ENCODE measurements at regions not wholly inside any gene's neighbourhood (a gene's known extent, or its start where the extent isn't known, plus 50 kb on each side); places are given as distances from the start of the nearest gene placed in this dataset.
"Not testable (repeated sequence)": the region's sequence is repeated elsewhere in the genome, so short reads cannot be mapped to it uniquely, and the experiment has no call there.

DNA sequence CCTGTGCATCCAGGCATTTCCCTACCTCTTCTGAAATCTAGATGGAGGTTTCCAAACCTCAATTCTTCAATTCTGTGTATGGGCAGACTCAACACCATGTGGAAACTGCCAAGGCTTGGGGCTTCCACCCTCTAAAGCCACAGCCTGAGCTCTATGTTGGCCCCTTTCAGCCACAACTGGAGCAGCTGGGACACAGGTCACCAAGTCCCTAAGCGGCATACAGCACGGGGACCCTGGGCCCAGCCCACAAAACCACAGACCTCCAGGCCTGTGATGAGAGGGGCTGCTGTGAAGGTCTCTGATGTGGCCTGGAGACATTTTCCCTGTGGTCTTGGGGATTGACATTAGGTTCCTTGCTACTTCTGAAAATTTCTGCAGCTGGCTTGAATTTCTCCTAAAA lies 255.4 kb downstream of the TDRD15 start (continued):
- TF ChIP-seq ZNF138 (CRISPR knock-in tag; conservative IDR thresholded peaks at IDR 0.05) (no peak), ELF4 (CRISPR knock-in tag; IDR thresholded peaks at IDR 0.05; ENCODE audit: low read depth) (no peak)

DNA sequence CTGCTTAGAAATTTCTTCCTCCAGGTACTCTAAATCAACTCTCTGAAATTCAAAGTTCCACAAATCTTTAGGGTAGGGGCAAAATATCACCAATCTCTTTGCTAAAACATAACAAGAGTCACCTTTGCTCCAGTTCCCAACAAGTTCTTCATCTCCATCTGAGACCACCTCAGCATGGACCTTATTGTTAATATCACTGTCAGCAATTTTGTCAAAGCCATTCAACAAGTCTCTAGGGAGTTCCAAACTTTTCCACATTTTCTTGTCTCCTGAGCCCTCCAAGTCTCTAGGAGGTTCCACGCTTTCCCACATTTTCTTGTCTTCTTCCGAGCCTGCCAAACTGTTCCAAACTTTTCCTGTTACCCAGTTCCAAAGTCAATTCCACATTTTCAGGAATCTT lies 255.9 kb downstream of the TDRD15 start:
- H3K4me3 Mint-ChIP-seq; H3K27me3 Mint-ChIP-seq (ENCODE audit: low read depth); ATAC-seq; CTCF ChIA-PET; DNase-seq (ENCODE audit: low spot score); H3K4me1 Mint-ChIP-seq; H3K36me3 Mint-ChIP-seq; H3K27ac Mint-ChIP-seq; POLR2A ChIA-PET: not testable (repeated sequence)
- peaks cover 16% of the 10 kb centered on the region for H3K9me3 Mint-ChIP-seq

DNA sequence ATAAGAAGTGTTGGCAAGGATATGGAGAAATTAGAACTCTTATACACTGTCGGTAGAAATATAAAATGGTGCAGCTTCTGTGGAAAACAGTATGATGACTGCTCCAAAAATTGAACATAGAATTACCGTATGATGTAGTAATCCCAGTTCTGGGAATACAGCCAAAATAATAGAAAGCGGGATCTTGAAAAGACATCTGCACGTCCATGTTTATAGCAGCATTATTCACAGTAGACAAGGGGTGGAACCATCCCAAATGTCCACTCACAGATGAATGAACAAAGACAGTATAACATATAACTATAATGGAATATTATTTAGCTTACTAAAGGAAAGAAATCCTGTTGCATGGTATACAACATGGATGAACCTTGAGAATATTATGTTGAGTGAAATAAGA lies 257.7 kb downstream of the TDRD15 start:
- ChIA-PET CTCF (no interaction called here), POLR2A (no interaction called here)
- ATAC-seq (no peak), DNase-seq (ENCODE audit: low spot score) (no peak)
- H3K27ac Mint-ChIP-seq, result no peak overlapping the region
- H3K4me1 Mint-ChIP-seq, result no peaks in the 10 kb centered on the region
- H3K4me3 Mint-ChIP-seq, result no peak overlapping the region
- H3K9me3 Mint-ChIP-seq, result peaks cover 23% of the 10 kb centered on the region
- TF ChIP-seq, protein P1, sequence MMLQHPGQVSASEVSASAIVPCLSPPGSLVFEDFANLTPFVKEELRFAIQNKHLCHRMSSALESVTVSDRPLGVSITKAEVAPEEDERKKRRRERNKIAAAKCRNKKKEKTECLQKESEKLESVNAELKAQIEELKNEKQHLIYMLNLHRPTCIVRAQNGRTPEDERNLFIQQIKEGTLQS (CRISPR knock-in tag; conservative IDR thresholded peaks at IDR 0.05), result no peak
- no peak for TF ChIP-seq ZNF121 (CRISPR knock-in tag; IDR thresholded peaks at IDR 0.05)
- no peak for TF ChIP-seq TP53 (CRISPR knock-in tag; IDR thresholded peaks at IDR 0.05)
- TF ChIP-seq, protein P2, sequence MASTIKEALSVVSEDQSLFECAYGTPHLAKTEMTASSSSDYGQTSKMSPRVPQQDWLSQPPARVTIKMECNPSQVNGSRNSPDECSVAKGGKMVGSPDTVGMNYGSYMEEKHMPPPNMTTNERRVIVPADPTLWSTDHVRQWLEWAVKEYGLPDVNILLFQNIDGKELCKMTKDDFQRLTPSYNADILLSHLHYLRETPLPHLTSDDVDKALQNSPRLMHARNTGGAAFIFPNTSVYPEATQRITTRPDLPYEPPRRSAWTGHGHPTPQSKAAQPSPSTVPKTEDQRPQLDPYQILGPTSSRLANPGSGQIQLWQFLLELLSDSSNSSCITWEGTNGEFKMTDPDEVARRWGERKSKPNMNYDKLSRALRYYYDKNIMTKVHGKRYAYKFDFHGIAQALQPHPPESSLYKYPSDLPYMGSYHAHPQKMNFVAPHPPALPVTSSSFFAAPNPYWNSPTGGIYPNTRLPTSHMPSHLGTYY (CRISPR knock-in tag; IDR thresholded peaks at IDR 0.05), result no peak
- TF ChIP-seq ETV6 (CRISPR knock-in tag; IDR thresholded peaks at IDR 0.05), result no peak
- TF ChIP-seq, protein P3, sequence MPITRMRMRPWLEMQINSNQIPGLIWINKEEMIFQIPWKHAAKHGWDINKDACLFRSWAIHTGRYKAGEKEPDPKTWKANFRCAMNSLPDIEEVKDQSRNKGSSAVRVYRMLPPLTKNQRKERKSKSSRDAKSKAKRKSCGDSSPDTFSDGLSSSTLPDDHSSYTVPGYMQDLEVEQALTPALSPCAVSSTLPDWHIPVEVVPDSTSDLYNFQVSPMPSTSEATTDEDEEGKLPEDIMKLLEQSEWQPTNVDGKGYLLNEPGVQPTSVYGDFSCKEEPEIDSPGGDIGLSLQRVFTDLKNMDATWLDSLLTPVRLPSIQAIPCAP (CRISPR knock-in tag; IDR thresholded peaks at IDR 0.05), result no peak
- TF ChIP-seq, protein P4, sequence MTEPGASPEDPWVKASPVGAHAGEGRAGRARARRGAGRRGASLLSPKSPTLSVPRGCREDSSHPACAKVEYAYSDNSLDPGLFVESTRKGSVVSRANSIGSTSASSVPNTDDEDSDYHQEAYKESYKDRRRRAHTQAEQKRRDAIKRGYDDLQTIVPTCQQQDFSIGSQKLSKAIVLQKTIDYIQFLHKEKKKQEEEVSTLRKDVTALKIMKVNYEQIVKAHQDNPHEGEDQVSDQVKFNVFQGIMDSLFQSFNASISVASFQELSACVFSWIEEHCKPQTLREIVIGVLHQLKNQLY (CRISPR knock-in tag; IDR thresholded peaks at IDR 0.05), result no peak
- TF ChIP-seq JUN (CRISPR knock-in tag; IDR thresholded peaks at IDR 0.05), result no peak
- no peak for TF ChIP-seq ZNF232 (CRISPR knock-in tag; IDR thresholded peaks at IDR 0.05)
- TF ChIP-seq ZNF219 (CRISPR knock-in tag; IDR thresholded peaks at IDR 0.05; ENCODE audit: borderline replicate concordance), result no peak
- no peak for TF ChIP-seq GTF2I (CRISPR knock-in tag; conservative IDR thresholded peaks at IDR 0.05)
- TF ChIP-seq, protein P5, sequence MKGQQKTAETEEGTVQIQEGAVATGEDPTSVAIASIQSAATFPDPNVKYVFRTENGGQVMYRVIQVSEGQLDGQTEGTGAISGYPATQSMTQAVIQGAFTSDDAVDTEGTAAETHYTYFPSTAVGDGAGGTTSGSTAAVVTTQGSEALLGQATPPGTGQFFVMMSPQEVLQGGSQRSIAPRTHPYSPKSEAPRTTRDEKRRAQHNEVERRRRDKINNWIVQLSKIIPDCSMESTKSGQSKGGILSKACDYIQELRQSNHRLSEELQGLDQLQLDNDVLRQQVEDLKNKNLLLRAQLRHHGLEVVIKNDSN (CRISPR knock-in tag; IDR thresholded peaks at IDR 0.05), result no peak
- TF ChIP-seq, protein P6, sequence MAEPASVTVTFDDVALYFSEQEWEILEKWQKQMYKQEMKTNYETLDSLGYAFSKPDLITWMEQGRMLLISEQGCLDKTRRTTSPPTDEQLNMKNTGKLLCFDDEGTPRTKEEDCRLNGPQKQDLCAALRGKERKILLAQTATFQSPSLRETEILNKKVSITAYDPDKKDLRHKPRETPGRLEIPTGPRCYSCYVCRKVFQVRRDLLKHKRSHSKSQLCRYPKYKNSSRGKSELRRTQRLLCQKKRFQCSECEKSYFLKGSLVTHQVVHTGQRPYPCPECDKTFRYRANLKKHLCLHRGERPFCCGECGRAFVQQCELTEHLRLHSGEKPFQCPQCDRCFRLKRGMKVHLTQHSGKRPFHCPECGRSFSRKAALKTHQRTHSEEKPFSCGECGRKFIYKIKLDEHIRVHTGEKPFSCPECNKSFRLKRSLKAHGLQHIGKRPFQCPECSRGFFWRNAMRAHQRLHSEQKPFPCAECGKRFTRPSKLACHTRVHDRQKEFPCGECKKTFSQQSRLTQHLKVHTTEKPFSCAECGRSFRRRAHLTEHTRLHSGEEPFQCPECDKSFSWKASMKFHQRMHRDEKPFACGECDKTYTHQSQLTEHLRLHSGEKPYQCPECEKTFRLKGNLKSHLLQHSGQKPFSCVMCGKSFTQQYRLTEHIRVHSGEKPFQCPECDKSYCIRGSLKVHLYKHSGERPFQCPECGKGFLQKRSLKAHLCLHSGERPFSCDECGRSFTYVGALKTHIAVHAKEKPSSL (CRISPR knock-in tag; conservative IDR thresholded peaks at IDR 0.05), result no peak
- TF ChIP-seq IRF2 (CRISPR knock-in tag; IDR thresholded peaks at IDR 0.05; ENCODE audit: borderline replicate concordance, low read depth), result no peak
- TF ChIP-seq, protein P7, sequence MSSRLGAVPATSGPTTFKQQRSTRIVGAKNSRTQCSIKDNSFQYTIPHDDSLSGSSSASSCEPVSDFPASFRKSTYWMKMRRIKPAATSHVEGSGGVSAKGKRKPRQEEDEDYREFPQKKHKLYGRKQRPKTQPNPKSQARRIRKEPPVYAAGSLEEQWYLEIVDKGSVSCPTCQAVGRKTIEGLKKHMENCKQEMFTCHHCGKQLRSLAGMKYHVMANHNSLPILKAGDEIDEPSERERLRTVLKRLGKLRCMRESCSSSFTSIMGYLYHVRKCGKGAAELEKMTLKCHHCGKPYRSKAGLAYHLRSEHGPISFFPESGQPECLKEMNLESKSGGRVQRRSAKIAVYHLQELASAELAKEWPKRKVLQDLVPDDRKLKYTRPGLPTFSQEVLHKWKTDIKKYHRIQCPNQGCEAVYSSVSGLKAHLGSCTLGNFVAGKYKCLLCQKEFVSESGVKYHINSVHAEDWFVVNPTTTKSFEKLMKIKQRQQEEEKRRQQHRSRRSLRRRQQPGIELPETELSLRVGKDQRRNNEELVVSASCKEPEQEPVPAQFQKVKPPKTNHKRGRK (CRISPR knock-in tag; IDR thresholded peaks at IDR 0.05; ENCODE audit: borderline replicate concordance), result no peak
- no peaks in the 10 kb centered on the region for H3K36me3 Mint-ChIP-seq
- no peaks in the 10 kb centered on the region for H3K27me3 Mint-ChIP-seq (ENCODE audit: low read depth)

Data from WTC11 (cell line).